ENCODE measurements at regions not wholly inside any gene's neighbourhood (a gene's known extent, or its start where the extent isn't known, plus 50 kb on each side); places are given as distances from the start of the nearest gene placed in this dataset.

DNA sequence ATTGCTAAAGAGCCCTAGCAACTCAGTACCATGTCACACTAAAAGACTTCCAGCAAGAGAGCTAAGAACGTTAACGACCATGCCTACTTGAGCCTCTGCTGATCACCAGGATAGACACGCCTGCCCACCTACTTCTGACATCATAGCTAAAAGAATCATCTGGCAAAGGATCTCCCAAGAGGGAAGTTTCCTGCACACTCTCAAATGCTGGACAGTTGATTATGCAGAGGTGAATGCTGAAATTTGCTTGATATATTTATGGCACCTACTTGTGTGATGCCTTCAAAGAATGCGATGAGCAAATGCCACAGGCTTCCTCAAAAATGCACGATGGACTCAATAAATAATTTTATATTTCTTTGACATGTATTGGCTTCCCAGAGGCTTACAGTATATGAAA is 113.6 kb downstream of the GALC start:
- DNase-seq: no peak

DNA sequence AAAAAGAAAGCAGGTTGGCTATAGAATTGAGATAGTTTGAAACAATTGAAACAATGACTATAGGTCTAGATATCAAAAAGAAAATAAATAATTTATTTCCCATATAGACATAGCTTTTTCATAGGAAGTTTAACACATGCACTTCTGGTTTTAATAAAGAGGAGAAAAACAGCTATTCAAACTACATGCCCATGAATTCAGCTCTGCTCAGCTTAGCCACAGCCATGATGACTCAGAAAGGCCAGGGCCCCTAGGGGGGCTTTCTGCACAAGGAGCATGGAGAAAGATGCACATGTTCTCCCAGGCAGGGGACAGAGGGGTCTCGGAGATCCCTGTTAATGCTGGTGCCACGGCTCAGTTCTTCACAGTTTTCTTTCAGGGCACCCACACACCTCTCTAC is 114.0 kb downstream of the GALC start:
- no peak for DNase-seq

DNA sequence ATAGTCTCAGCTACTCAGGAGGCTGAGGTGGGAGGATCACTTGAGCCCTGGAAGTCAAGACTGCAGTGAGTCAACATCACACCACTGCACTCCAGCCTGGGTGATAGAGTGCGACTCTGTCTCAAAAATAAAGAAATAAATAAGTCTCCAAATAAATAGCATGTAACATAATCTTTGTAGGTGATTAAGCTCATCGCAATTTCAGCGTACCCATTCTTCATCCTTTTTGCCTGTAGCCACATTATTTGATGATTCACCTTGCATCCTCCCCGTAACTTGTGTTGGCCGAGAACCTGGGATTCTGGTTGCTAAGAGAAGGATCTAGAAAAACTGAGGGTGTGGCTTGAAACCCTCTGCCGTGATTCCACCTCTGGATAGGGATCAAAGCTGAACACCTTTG is 115.1 kb downstream of the GALC start:
- no peak for DNase-seq

DNA sequence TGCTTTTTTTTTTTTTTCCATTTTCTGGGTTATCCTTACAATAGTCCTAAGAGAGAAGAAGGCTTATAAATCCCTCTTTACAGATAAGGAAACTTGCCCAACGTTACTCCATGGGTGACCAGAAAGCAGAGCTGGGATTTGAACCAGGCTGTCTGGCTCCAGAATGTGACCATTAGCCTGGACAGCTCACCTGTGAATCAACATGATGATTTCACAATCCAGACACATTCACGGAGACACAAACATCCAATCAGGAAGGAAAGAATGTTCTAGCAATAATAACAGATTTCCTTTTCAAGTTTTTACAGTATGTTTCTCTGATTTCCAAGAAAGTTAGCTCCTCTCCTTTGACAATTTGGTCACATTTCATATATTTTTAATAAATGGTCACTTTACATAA is 118.3 kb downstream of the GALC start:
- no peak for DNase-seq

DNA sequence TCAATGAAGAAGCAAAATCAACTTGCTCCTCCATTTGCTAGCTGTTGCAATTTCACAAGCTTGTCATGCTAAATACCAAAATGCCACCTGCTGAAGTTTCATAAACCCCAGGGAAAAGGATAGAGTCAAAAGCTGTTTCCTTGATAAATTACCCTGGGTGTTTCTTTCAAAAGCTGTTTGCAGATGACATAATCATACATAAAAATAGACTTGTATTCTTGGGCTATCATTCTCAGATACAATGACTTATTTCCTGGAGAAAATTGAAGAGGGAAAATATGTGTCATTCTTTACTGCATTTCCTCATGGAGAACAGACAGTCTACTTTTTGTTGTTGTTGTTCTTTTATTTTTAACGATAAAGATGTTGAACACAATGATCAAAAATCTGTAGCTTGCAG is 119.2 kb downstream of the GALC start:
- DNase-seq: no peak

DNA sequence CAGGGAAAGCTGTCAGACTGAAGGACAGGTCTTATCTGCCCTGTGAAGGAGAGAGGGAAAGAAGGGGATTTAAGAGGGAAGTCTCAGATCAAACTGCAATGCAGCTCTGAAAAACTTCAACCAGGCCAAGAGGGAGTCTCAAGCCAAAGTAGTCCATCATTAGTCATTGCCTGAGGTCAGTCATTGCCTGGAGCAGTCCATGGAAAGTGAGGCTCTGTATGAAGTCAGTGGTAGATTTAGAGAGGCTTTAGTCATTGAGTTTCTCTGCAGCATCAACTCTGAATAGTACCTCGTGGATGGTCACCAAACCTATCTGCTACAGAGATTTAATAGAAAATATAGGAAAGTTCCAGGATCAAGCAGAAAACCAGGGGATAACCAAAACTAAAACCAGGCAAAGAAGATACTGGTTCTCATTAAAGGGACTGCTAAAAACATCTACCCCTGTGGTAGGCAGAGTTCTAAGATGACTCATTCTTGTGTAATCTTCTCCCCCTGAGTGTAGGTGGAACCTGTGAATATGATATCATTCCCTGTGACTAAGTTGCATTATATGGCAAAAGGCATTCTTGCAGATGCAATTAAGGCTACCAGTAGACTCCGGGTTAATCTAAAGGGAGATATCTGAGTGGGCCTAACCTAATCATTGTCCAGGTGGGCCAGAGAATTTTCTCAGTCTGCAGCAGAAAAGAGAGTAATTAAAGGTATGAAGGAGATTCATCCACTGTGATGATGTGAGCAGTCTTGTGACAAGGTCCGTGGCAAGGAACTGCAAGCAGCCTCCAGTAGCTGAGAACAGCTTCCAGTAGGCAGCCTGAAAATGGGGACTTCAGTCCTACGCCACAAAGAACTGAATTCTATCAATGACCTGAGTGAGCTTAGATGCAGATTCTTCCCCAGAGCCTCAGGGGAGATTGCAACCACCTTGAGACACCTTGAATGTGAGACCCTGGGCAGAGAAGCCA is 123.1 kb downstream of the GALC start:
- no peak for DNase-seq

DNA sequence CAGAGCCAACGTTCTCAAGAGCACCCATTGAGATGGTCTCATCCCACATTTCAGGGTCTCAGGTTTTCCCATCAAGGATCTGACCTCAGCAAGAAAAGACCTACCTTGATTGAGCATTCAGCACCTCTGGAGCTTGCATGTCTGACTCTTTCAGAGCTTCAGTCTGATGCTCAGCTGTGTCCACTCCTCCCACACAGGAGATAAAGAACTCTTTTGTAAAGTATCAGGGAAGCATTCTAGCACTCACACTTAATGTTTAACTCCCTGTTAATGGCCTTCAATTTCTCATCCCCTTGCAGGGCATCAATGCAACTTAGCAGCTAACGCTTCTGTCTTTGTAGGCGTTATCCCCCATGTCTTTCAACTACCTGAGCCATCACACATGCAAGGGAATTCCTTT is 124.1 kb downstream of the GALC start:
- no peak for DNase-seq

DNA sequence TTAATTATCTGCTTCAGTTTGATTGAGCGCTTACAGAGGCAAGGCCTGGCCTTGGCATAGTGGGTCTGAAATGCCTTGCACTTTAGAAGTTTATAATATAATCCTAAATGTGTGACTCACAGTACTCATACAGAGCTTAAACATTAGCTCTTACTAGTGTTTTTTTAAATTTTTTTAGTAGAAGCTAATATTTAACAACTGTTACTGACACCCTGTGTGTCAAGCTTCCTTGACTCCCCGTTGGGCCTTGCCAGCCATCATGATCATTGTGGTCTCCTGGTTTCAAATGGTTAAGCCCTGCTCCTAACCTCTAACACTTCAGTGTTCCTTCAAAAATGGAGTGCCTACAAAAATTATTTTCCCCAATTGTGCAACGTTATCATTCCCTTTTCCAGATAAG is 126.9 kb downstream of the GALC start:
- no peak for DNase-seq

DNA sequence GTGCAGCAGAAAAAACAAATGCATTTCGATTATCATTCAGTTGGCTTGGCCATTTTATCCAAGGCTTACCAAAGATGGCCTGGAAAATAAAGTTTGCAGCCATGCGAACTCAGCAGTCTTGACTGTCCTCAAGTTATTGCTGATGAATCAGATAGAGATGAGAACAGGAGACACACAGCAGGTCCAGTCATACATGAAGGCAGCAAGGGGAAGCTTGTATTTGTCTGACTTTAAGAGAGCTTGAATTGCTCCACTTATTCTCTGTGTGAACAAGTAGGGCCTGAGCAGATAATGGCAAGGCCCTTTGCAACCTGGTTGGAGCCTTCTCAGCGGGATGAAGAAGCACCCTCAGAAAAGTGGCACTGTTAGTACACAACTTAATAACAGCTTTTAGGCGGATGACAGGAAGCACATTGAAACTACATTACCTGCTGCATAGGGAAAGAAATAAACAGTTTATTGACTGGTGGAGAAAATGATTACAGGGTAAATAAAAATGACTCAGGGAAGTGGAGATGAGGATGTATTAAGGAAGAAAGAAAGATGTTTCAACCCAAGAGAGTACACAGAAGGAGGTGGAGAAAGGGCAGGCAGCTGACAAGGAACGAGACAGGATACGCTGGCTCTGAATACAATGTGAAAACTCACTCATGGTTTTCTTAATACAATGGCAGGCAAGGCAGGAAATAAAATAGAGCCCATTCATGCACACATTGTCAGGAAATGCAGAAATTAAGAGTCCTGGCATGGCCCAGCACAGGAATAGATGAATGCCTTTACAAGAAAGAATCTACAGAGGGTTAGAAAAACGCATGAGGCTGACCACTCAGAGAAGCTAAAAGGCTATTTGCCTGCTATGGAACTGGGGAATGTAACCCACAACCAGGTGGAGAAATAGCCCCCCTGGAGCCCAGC is 128.4 kb downstream of the GALC start:
- no peak for DNase-seq

DNA sequence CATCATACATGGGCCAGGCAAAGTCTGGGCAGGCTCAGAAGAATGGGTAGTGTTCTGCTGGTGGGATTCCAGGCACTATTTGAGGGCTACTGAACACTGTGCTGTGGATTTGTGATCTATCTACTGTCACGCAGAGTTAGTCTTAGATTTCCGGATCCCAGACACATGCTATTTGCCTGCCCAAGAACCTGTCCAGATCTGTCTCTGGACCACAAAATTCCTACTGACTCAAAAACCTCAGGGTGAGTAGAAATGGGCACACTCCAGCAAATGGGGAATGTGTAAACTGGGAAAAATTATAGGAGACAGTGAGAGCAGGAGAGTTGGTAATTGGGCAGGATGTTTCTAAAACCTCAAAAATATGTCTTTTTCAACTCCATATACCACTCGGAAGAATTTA is 129.9 kb downstream of the GALC start:
- DNase-seq: no peak

DNA sequence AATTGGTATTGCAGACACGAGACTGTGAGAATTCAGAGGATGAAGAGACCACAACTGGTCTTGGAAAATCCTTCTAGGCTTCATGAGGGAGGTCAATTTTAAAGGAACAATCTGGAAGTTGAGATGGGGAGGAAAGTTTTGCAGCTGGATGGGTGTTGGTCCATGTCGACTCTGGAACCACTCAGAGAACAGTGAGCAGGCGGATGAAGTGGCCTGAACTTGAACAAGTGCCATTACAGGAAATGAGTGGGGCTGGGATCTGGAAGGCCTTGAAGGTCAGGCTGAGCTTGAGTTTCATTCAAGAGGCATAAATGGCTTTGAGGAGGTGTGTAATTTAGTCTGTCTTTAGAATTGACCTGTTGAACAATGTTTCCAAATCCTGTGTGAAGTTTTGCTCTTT is 140.9 kb downstream of the GALC start:
- DNase-seq: no peak

DNA sequence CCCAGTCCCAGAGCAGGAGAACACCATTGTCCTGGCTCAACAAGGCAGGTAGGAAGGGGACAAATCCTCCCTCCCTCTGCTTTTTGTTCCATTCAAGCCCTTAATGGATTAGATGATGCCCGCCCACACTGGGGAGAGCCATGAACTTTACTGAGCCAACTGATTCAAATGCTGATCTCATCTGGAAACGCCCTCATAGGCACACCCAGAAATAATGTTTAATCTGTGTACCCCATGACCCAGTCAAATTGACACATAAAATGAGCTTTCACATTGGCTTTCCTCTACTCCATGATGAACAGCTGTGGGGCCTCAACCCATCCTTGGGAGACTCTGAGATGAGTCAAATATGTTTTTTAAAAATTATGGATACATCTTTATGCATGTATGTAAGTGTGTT is 141.8 kb downstream of the GALC start:
- DNase-seq: no peak

DNA sequence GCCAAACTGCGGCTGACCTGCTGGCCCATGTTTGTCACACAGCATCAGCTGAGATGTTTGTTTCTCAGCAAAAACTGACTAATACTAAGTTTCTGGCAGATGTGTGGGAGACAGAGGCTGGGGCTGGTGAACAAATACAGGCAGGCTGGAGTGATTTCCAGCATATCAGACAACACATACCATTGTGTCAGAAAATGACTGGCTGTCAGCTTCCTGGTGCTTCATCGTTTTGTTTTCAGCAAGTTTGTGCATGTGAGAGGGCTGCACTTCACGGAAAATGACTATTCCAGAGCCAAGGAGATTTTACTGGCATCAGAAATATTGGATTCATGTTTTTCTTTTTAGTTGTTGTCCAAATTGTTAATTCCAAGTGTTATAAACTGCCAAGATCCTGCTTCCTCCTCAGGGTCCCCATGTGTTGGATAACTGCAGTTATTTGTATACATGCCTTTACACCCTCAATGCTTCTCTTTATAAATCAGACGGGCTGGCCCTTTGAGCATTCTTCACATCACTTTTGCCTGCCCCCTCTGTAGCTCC is 145.7 kb downstream of the GALC start:
- no peak for DNase-seq

DNA sequence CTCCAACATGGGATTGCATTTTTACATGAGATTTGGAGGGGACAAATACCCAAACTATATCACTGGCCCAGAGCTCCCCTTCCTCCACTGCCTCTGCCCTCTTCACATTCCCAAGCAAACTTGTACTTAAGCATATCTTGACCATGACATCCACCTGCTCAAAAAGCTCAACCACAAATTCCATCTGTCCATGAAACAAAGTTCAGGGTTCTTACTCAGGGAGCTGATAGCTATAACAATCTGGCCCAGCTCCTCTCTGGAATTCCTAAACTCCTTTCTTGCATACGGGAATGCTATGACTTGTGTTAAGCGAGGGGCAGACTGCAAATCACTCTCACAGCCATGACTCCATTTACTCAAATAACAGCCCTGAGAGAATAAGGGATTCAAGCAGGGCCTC is 152.1 kb downstream of the GALC start:
- DNase-seq: no peak

DNA sequence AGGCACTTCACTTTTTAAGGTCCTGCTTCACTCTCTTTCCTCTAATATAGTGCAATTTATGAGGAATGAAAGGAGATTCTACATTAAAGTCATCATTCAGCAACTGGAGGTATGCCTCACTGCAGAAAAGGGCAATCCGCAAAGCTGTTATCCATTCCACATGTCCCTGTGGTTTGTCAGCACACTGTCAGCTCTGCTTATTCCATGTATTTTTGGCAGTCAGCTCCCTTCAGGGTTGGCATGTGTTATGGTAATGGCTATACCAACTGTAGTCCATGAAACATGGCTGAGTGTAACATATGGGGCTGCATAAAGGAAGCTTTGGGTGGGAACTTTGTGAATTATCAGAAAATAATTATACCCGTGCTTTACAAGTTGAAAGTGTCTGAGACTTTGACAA is 154.1 kb downstream of the GALC start:
- DNase-seq: no peak

DNA sequence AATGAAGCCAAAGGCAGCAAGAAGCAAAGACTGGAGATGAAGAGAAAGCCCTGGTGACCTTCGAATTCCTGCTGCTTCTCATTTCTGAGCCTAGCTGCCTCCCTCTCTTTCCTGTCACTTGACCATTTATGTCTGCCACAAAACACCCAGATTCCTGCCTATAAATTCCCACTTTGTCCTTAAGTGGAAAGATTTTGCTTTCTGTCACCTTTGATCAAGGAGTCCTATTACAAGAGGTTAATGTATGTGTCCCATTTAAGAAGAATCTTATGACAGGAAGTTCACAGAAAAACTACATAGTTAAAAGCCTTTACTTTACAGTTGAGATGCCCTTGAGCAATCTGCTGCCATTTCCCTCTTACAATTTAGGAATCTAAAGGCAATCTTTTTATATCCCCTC is 155.7 kb downstream of the GALC start:
- DNase-seq: no peak

DNA sequence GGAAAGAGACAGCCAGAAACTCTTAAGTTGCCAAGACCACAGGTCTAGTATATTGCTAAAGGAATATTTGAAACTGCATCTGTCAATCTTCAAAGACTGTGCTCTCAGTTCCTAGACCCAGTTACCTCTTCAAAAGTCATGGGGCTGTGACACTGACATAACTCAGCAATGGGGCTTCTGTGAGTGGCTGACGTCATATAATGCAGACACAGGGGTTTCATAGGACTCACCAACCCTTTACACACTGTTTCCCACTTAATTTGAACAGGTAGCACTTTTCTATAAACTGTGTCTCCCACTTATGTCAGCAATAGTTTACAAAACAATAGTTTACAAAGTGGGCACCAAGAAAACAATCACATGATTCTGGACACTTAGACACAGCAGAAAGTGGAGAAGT is 158.4 kb downstream of the GALC start:
- no peak for DNase-seq

DNA sequence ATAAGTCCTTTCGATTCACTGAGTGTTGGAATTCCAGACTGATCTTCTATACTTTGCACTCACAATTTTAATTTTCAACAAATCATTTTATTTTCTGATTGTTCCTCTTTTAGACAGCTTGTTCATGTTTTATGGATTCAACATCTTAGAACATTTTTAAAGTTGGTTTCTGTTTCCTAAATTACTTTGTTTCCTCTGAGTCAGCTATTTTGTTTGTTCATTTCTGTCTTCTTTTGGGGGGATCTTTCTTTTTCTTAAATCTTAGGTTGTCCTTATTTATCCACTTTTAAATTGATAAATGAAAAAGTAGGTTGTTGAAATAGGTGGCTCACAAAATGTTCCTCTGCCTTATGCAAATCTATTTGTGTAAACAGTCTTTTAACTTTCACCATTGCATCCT is 160.0 kb downstream of the GALC start:
- DNase-seq: no peak

DNA sequence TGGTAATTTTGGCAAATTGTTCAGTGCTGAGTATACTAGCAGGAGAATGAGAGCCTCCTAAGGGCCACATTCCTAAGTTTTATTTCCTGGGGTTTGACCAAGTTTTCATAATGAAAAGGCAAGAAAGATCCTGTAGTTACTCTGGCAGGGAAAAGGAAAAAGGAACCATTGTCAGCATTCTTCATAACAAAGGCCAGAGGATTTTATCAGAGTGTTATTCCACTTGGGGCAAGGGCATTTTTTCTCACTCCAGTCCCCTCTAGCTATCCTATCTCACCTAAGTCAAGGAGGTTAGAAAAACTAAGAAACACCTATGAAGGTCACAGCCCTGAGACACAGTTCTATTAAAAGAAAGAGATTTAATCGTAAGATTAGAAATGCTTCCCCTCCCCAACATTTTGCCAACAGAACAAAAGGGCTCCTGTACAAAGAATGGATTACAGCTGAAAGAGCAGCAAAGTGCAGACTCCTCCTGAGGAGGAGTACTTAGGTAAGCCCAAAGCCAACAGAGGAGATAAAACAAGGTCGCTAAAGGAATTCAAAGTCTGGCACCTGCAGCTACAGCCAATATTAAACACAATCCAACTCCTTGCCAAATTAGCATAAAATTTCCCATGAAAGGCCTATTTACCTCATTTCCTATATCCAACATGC is 162.4 kb downstream of the GALC start:
- no peak for DNase-seq

DNA sequence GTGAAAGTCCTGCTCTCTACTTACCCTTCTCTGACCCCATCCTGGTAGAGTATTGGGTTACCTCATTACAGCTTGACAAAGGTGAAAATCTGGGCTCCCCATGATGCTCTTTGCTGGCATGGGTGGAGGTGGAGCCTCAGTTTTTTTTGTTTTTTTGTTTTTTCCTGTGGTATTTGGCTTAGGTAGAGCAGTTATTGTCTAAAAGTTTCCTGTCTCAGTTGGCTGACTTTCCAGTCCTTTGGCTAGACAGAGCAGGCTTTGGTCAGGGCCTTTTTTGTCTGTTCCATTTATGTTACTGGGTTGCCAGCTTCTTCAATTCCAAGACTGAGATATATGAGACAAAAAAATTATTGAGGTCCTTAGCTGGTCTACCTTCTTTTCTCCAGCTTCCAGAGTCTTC is 163.4 kb downstream of the GALC start:
- DNase-seq: no peak

DNA sequence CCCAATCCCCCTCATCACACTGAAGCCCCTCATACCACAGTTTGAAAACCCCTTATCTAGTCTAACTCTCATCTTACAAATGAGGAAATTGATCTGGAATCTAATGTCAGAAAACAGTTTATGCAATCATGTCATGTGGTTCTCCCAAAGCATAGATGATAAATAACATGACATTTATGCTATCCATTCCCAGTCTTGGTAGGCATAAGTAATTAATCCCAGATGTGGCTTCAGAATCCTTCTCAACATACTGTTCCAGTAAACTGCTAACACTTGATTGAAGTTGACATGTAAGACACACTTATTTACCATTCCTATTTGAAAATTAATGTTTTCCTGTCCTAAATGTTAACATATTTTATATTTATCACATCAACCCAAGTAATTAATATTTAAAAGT is 168.7 kb downstream of the GALC start:
- no peak for DNase-seq

DNA sequence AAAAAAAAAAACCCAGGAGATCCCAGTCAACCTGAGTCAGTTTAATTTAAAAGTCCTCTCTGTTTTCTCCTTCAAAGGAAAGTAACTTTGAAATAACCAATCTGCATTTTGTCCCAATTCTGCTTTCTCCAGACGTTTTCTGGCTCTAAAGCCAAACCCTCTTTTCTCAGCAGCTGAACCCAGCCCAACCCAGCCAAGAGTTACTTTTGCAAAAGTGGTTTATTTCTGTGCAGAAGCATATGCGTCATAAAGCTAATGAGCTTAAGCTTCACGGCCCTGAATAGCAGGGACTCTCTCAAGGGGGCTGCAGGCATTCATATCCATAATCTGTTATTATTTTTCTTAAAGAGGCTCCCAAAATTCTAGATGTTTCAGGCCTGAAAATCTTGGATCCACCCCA is 176.6 kb downstream of the GALC start:
- DNase-seq: no peak

DNA sequence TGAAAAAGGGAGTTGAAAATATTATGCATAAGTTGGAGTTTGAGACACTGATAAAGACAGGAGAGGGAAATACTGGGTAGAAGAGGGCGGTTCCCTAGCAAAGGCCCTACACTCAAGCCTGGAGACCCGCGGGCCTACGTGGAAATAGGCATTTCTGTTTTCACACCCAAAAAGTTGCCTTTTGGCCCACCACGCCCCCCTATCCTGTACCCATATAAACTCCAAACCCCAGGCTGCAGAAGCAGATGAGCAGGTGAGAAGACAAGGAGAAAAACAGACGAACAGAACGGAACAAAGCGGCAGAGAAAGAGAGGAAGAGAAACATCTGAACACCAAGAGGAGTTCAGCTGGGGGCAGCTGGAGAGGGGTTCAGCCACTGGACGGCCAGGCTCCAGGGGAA is 177.9 kb downstream of the GALC start:
- no peak for DNase-seq

Data from DMS79 (cell line).